HepG2 (cell line): ENCODE measurements at regions not wholly inside any gene's neighbourhood (a gene's known extent, or its start where the extent isn't known, plus 50 kb on each side); places are given as distances from the start of the nearest gene placed in this dataset.

Experiments
- AKNA ChIP-seq: sonication (generic); formaldehyde crosslinking; IDR thresholded peaks from 2 replicates; pipeline ENCODE4 v1.4.0; 2020; ENCODE audit warnings: missing genetic modification reagents, borderline replicate concordance
- ARID3A ChIP-seq: IDR thresholded peaks from 2 replicates; pipeline ENCODE4 v1.6.1; 2012; ENCODE audit warnings: low read depth, low read length, improper control_type of control experiment
- CCDC6 ChIP-seq: sonication (generic); formaldehyde crosslinking; IDR thresholded peaks from 2 replicates; pipeline ENCODE4 v1.8.1; 2022; ENCODE audit warnings: mild to moderate bottlenecking, missing genetic modification reagents, moderate library complexity
- CERS6 ChIP-seq: sonication (generic); formaldehyde crosslinking; IDR thresholded peaks from 2 replicates; pipeline ENCODE4 v1.5.0; 2020; ENCODE audit warnings: missing genetic modification reagents
- CHCHD3 ChIP-seq: sonication (generic); formaldehyde crosslinking; IDR thresholded peaks from 2 replicates; pipeline ENCODE4 v1.8.0; 2022; ENCODE audit warnings: mild to moderate bottlenecking, missing genetic modification reagents, moderate library complexity
- CSRNP1 ChIP-seq: sonication (generic); formaldehyde crosslinking; IDR thresholded peaks from 2 replicates; pipeline ENCODE4 v1.8.1; 2023; ENCODE audit warnings: mild to moderate bottlenecking, missing genetic modification reagents
- HCFC1 ChIP-seq: fragments of 150-350 bp; IDR thresholded peaks from 2 replicates; pipeline ENCODE4 v1.6.1; 2014; ENCODE audit warnings: low read depth, low read length
- KMT2A ChIP-seq: sonication (generic); formaldehyde crosslinking; IDR thresholded peaks from 2 replicates; pipeline ENCODE4 v1.4.0; 2020; ENCODE audit warnings: missing genetic modification reagents
- SCMH1 ChIP-seq: sonication (generic); formaldehyde crosslinking; IDR thresholded peaks from 2 replicates; pipeline ENCODE4 v1.9.0; 2021; ENCODE audit warnings: missing genetic modification reagents, mild to moderate bottlenecking, borderline replicate concordance
- SP5 ChIP-seq: IDR thresholded peaks from 2 replicates; pipeline ENCODE4 v1.6.1; 2016; ENCODE audit warnings: low read depth, borderline replicate concordance
- ZFYVE20 ChIP-seq: sonication (generic); formaldehyde crosslinking; IDR thresholded peaks from 2 replicates; pipeline ENCODE4 v1.8.0; 2023; ENCODE audit warnings: low read depth, mild to moderate bottlenecking, moderate library complexity, missing genetic modification reagents, borderline replicate concordance
- ZNF607 ChIP-seq: sonication (generic); formaldehyde crosslinking; IDR thresholded peaks from 2 replicates; pipeline ENCODE4 v1.5.1; 2020; ENCODE audit warnings: missing genetic modification reagents, mild to moderate bottlenecking, borderline replicate concordance
- ZNF619 ChIP-seq: sonication (generic); formaldehyde crosslinking; IDR thresholded peaks from 2 replicates; pipeline ENCODE4 v1.4.0; 2020; ENCODE audit warnings: mild to moderate bottlenecking, missing genetic modification reagents
- ZNF775 ChIP-seq: sonication (generic); formaldehyde crosslinking; IDR thresholded peaks from 2 replicates; pipeline ENCODE4 v1.4.0; 2020; ENCODE audit warnings: missing genetic modification reagents, mild to moderate bottlenecking, moderate library complexity, borderline replicate concordance
- TF ChIP-seq, protein P1 (sequence below): sonication (generic); formaldehyde crosslinking; IDR thresholded peaks from 2 replicates; pipeline ENCODE4 v1.4.0; 2020; ENCODE audit warnings: missing genetic modification reagents

DNA sequence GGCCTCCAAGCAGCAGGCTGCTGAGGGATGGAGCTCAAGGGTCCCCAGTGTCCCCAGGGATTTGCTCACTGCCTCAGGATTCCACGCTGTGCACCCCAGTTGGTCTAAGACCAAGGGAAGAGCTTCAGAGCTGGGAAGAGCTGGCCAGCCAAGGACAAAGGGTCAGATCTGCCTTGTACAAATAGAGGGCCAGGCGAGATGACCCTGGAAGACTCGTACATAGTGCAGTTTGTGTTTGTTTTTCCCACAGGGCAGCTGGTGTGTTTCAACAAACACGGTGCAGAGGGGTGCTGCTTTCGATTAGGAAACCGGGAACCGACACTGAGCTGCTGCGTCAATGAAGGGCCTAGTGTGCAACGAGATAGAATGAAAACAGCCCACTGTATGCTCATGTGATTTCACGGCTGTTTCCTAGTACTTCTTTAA lies 56.1 kb upstream of the TRPM1 start (continued):
- TF ChIP-seq ARID3A (no peak; the same call in 1 of the 2 replicates), SCMH1 (no peak), SP5 (peak; percentile 41; the same call in 1 of the 2 replicates), CCDC6 (CRISPR knock-in tag) (peak; percentile 90; the same call in 1 of the 2 replicates), ZNF775 (CRISPR knock-in tag) (no peak), ZNF619 (CRISPR knock-in tag) (no peak), AKNA (CRISPR knock-in tag) (no peak), KMT2A (CRISPR knock-in tag) (peak; percentile 59; the same call in 1 of the 2 replicates), ZFYVE20 (CRISPR knock-in tag) (no peak), CHCHD3 (CRISPR knock-in tag) (no peak), ZNF607 (CRISPR knock-in tag) (no peak), HCFC1 (no peak), CERS6 (CRISPR knock-in tag) (no peak), CSRNP1 (CRISPR knock-in tag) (no peak)
- TF ChIP-seq, protein P1, sequence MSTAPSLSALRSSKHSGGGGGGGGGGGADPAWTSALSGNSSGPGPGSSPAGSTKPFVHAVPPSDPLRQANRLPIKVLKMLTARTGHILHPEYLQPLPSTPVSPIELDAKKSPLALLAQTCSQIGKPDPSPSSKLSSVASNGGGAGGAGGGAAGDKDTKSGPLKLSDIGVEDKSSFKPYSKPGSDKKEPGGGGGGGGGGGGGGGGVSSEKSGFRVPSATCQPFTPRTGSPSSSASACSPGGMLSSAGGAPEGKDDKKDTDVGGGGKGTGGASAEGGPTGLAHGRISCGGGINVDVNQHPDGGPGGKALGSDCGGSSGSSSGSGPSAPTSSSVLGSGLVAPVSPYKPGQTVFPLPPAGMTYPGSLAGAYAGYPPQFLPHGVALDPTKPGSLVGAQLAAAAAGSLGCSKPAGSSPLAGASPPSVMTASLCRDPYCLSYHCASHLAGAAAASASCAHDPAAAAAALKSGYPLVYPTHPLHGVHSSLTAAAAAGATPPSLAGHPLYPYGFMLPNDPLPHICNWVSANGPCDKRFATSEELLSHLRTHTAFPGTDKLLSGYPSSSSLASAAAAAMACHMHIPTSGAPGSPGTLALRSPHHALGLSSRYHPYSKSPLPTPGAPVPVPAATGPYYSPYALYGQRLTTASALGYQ (CRISPR knock-in tag) = peak; percentile 91
